SK-N-SH treated with all-trans-retinoic acid at 6 μM for 48 hours (cell line): ENCODE measurements at regions not wholly inside any gene's neighbourhood (a gene's known extent, or its start where the extent isn't known, plus 50 kb on each side); places are given as distances from the start of the nearest gene placed in this dataset.

Experiments used
- ATAC-seq: fragments of 200-7000 bp; cut with Tn5 transposase; 3 replicates; pipeline ENCODE4 v1.9.1; 2020; ENCODE audit warnings: mild to moderate bottlenecking, moderate library complexity
- ARNTL ChIP-seq: fragments of 450-650 bp; formaldehyde crosslinking; IDR thresholded peaks from 2 replicates; pipeline ENCODE4 v1.5.0; 2020; ENCODE audit warnings: low read depth, mild to moderate bottlenecking, moderate library complexity, borderline replicate concordance
- BACH2 ChIP-seq: fragments of 250-450 bp; sonication (Bioruptor Pico); IDR thresholded peaks from 2 replicates; pipeline ENCODE4 v1.9.0; 2021; ENCODE audit warnings: mild to moderate bottlenecking, borderline replicate concordance
- CREB5 ChIP-seq: fragments of 250-450 bp; sonication (Bioruptor Pico); IDR thresholded peaks from 2 replicates; pipeline ENCODE4 v1.5.1; 2020; ENCODE audit warnings: low read depth, mild to moderate bottlenecking, moderate library complexity
- CSDC2 ChIP-seq: fragments of 250-450 bp; sonication (Bioruptor Pico); IDR thresholded peaks from 2 replicates; pipeline ENCODE4 v1.5.0; 2020; ENCODE audit warnings: mild to moderate bottlenecking, moderate library complexity
- CSRNP3 ChIP-seq: fragments of 250-450 bp; sonication (Bioruptor Pico); IDR thresholded peaks from 2 replicates; pipeline ENCODE4 v1.5.1; 2021; ENCODE audit warnings: mild to moderate bottlenecking, moderate library complexity
- ESRRG ChIP-seq: fragments of 250-450 bp; sonication (Bioruptor Pico); IDR thresholded peaks from 2 replicates; pipeline ENCODE4 v1.6.1; 2021; ENCODE audit warnings: mild to moderate bottlenecking
- GLIS3 ChIP-seq: fragments of 250-450 bp; sonication (Bioruptor Pico); IDR thresholded peaks from 2 replicates; pipeline ENCODE4 v1.5.0; 2020; ENCODE audit warnings: mild to moderate bottlenecking, moderate library complexity
- ISL1 ChIP-seq: fragments of 250-450 bp; sonication (Bioruptor Pico); IDR thresholded peaks from 2 replicates; pipeline ENCODE4 v2.1.2; 2022; ENCODE audit warnings: mild to moderate bottlenecking, moderate library complexity
- OSR1 ChIP-seq: fragments of 250-450 bp; sonication (Bioruptor Pico); IDR thresholded peaks from 2 replicates; pipeline ENCODE4 v1.8.0; 2022; ENCODE audit warnings: moderate library complexity, mild to moderate bottlenecking, inconsistent platforms
- PATZ1 ChIP-seq: fragments of 250-450 bp; sonication (Bioruptor Pico); IDR thresholded peaks from 2 replicates; pipeline ENCODE4 v1.8.0; 2020; ENCODE audit warnings: mild to moderate bottlenecking, moderate library complexity, borderline replicate concordance
- POU6F1 ChIP-seq: fragments of 250-450 bp; sonication (Bioruptor Pico); IDR thresholded peaks from 2 replicates; pipeline ENCODE4 v1.8.0; 2021; ENCODE audit warnings: low read depth, mild to moderate bottlenecking, moderate library complexity, borderline replicate concordance
- PPARA ChIP-seq: fragments of 250-450 bp; sonication (Bioruptor Pico); IDR thresholded peaks from 2 replicates; pipeline ENCODE4 v1.5.0; 2020; ENCODE audit warnings: mild to moderate bottlenecking, borderline replicate concordance
- RARB ChIP-seq: fragments of 250-450 bp; sonication (Bioruptor Pico); IDR thresholded peaks from 2 replicates; pipeline ENCODE4 v1.8.0; 2021; ENCODE audit warnings: mild to moderate bottlenecking, moderate library complexity
- SNAI2 ChIP-seq: fragments of 250-450 bp; sonication (Bioruptor Pico); IDR thresholded peaks from 2 replicates; pipeline ENCODE4 v1.5.0; 2020; ENCODE audit warnings: mild to moderate bottlenecking, moderate library complexity
- TCF4 ChIP-seq: fragments of 250-450 bp; sonication (Bioruptor Pico); IDR thresholded peaks from 2 replicates; pipeline ENCODE4 v1.8.0; 2021; ENCODE audit warnings: mild to moderate bottlenecking, moderate library complexity, borderline replicate concordance
- TOX ChIP-seq: fragments of 250-450 bp; sonication (Bioruptor Pico); IDR thresholded peaks from 2 replicates; pipeline ENCODE4 v1.8.0; 2021; ENCODE audit warnings: mild to moderate bottlenecking, moderate library complexity, borderline replicate concordance
- TSHZ2 ChIP-seq: fragments of 250-450 bp; sonication (Bioruptor Pico); IDR thresholded peaks from 2 replicates; pipeline ENCODE4 v1.5.0; 2020; ENCODE audit warnings: mild to moderate bottlenecking, moderate library complexity
- ZFP3 ChIP-seq: fragments of 250-450 bp; sonication (Bioruptor Pico); IDR thresholded peaks from 2 replicates; pipeline ENCODE4 v1.5.0; 2020; ENCODE audit warnings: mild to moderate bottlenecking, moderate library complexity
- ZFP30 ChIP-seq: fragments of 450-650 bp; formaldehyde crosslinking; IDR thresholded peaks from 2 replicates; pipeline ENCODE4 v1.5.0; 2022; ENCODE audit warnings: mild to moderate bottlenecking, moderate library complexity
- ZNF565 ChIP-seq: fragments of 450-650 bp; formaldehyde crosslinking; conservative IDR thresholded peaks from 2 replicates; pipeline ENCODE4 v1.5.0; 2020; ENCODE audit warnings: low read depth, mild to moderate bottlenecking, moderate library complexity
- ZNF8 ChIP-seq: fragments of 450-650 bp; formaldehyde crosslinking; IDR thresholded peaks from 2 replicates; pipeline ENCODE4 v1.5.0; 2020; ENCODE audit warnings: mild to moderate bottlenecking, moderate library complexity

- TF ChIP-seq TSHZ2 (CRISPR knock-in tag) (no peak), CSRNP3 (CRISPR knock-in tag) (no peak), ZNF565 (CRISPR knock-in tag) (no peak), TCF4 (CRISPR knock-in tag) (no peak), SNAI2 (no peak), ISL1 (CRISPR knock-in tag) (no peak), ARNTL (no peak), CREB5 (CRISPR knock-in tag) (no peak), GLIS3 (CRISPR knock-in tag) (no peak), POU6F1 (CRISPR knock-in tag) (no peak), OSR1 (CRISPR knock-in tag) (no peak), TOX (no peak), RARB (no peak), CSDC2 (CRISPR knock-in tag) (no peak), PATZ1 (CRISPR knock-in tag) (no peak), BACH2 (no peak)
- ATAC-seq = no peak
Measured at GRCh38 chr13:44857736-44858135, 131.5 kb downstream of the NUFIP1 start.

GRCh38 chr13:44857061-44857460, 132.2 kb downstream of the NUFIP1 start:
- peak; percentile 30; the same call in 2 of the 3 replicates for ATAC-seq
- TF ChIP-seq CREB5 (CRISPR knock-in tag) (no peak), ZFP30 (no peak), ESRRG (CRISPR knock-in tag) (no peak), PPARA (CRISPR knock-in tag) (no peak), ZNF8 (CRISPR knock-in tag) (no peak), ZFP3 (CRISPR knock-in tag) (no peak)

- no peak for TF ChIP-seq POU6F1 (CRISPR knock-in tag)
- no peak for TF ChIP-seq ZFP30
- no peak for TF ChIP-seq SNAI2
- no peak for TF ChIP-seq ZNF8 (CRISPR knock-in tag)
- no peak for TF ChIP-seq BACH2
- no peak for TF ChIP-seq PPARA (CRISPR knock-in tag)
- no peak for TF ChIP-seq ARNTL
- no peak for TF ChIP-seq TSHZ2 (CRISPR knock-in tag)
- no peak for TF ChIP-seq TCF4 (CRISPR knock-in tag)
- no peak for TF ChIP-seq RARB
- no peak for TF ChIP-seq CREB5 (CRISPR knock-in tag)
- no peak for ATAC-seq
Measured at GRCh38 chr13:44855860-44856259, 133.4 kb downstream of the NUFIP1 start.
